ENCODE measurements at regions not wholly inside any gene's neighbourhood (a gene's known extent, or its start where the extent isn't known, plus 50 kb on each side); places are given as distances from the start of the nearest gene placed in this dataset.

GRCh38 chr20:4373454-4373853, 124.4 kb upstream of the ADRA1D start:
- H3K79me1 ChIP-seq (ENCODE audit: low read depth, low read length) = no peaks in the 10 kb centered on the region
- H3K27me3 ChIP-seq (replicated peaks in 1 of 4; ENCODE audit: control insufficient read depth in 3 of 4, extremely low read depth in 1 of 4, insufficient read depth in 3 of 4, low read length in 3 of 4) = no peaks in the 10 kb centered on the region
- no peak overlapping the region for H4K5ac ChIP-seq (ENCODE audit: insufficient read length, low read depth, low read length)
- no peak overlapping the region for H3K18ac ChIP-seq (ENCODE audit: extremely low read depth, low read length)
- no peak overlapping the region for H2BK120ac ChIP-seq (replicated peaks; ENCODE audit: low read depth, low read length)
- FAIRE-seq = no peak
- H3K23ac ChIP-seq (ENCODE audit: insufficient read length) = no peak overlapping the region
- H2BK20ac ChIP-seq (ENCODE audit: low read length) = no peak overlapping the region
- no peak overlapping the region for H3K56ac ChIP-seq (replicated peaks; ENCODE audit: insufficient read length, low read depth, low read length)
- CTCF ChIA-PET (ENCODE audit: partially characterized antibody) = no interaction called here
- no peaks in the 10 kb centered on the region for H3K79me2 ChIP-seq (ENCODE audit: control insufficient read depth in 1 of 2, insufficient read depth in 2 of 2, low read length in 2 of 2)
- H2AK5ac ChIP-seq (ENCODE audit: low read depth, low read length) = no peak overlapping the region
- H3K4me3 ChIP-seq (ENCODE audit: extremely low read depth in 1 of 4, insufficient read depth in 2 of 4, low read depth in 3 of 4, low read length in 4 of 4) = no peak overlapping the region
- H4K91ac ChIP-seq (replicated peaks; ENCODE audit: insufficient read length, low read length) = no peak overlapping the region
- no peak overlapping the region for H3K14ac ChIP-seq (ENCODE audit: insufficient read length)
- H3K4me1 ChIP-seq (replicated peaks in 1 of 4; ENCODE audit: control insufficient read depth in 3 of 4, insufficient read depth in 4 of 4, low read length in 3 of 4) = no peaks in the 10 kb centered on the region
- H2BK15ac ChIP-seq (ENCODE audit: low read length) = no peak overlapping the region
- WGBS, 2 experiments (ENCODE audit: extremely low coverage in 1 of 2, insufficient coverage in 1 of 2, insufficient read length in 1 of 2, insufficient replicate concordance in 2 of 2, low coverage in 1 of 2, low lambda C conversion rate in 2 of 2, missing lambda C conversion rate in 1 of 2) = 86% methylated on average over 1 of the region's 1 CpG; no CpG with 5 or more reads in 1 of the 2 experiments
- H4K8ac ChIP-seq (ENCODE audit: extremely low read depth, insufficient read depth, low read length) = no peak overlapping the region
- H2AFZ ChIP-seq (ENCODE audit: low read length) = no peak overlapping the region
- DNase-seq (ENCODE audit: low read depth in 1 of 2, low spot score in 2 of 2) = no peak
- no peak overlapping the region for H2BK12ac ChIP-seq (ENCODE audit: low read depth, low read length)
- no peak overlapping the region for H3K4me2 ChIP-seq (ENCODE audit: insufficient read depth in 1 of 2, low read depth in 2 of 2, low read length in 2 of 2)
- H3K4ac ChIP-seq (replicated peaks; ENCODE audit: insufficient read length, low read depth, low read length) = no peak overlapping the region
- no peaks in the 10 kb centered on the region for H3K23me2 ChIP-seq (ENCODE audit: low read depth, low read length)
- no peak overlapping the region for H3K9ac ChIP-seq (replicated peaks in 1 of 4; ENCODE audit: extremely low read depth in 1 of 4, low read depth in 3 of 4, low read length in 3 of 4)
- no peak overlapping the region for H3K27ac ChIP-seq (ENCODE audit: low read depth, low read length)
- H4K20me1 ChIP-seq (replicated peaks in 1 of 2; ENCODE audit: control insufficient read depth in 1 of 2, insufficient read depth in 2 of 2, low read length in 2 of 2) = no peaks in the 10 kb centered on the region
- POLR2A ChIA-PET (ENCODE audit: partially characterized antibody) = no interaction called here
- H3K9me3 ChIP-seq (ENCODE audit: insufficient read depth in 2 of 2, low read depth in 1 of 2, low read length in 1 of 2) = no peaks in the 10 kb centered on the region
- no peak overlapping the region for H2BK5ac ChIP-seq (ENCODE audit: low read depth, low read length)
- H3K36me3 ChIP-seq (ENCODE audit: control insufficient read depth in 2 of 4, insufficient read depth in 4 of 4, low read length in 3 of 4) = no peaks in the 10 kb centered on the region
- no peak for TF ChIP-seq CBX5 (IDR thresholded peaks at IDR 0.05; ENCODE audit: low read depth, low read length)
- no peak for TF ChIP-seq SP4 (IDR thresholded peaks at IDR 0.05; ENCODE audit: low read length)
- no peak for TF ChIP-seq CTBP2 (IDR thresholded peaks at IDR 0.05; ENCODE audit: borderline replicate concordance, insufficient read depth, insufficient read length, low read length)
- TF ChIP-seq SP2 (IDR thresholded peaks at IDR 0.05; ENCODE audit: low read length) = no peak
- TF ChIP-seq RXRA (IDR thresholded peaks at IDR 0.05; ENCODE audit: insufficient read depth, low read depth, low read length) = no peak
- no peak for TF ChIP-seq SIX5 (IDR thresholded peaks at IDR 0.05; ENCODE audit: low read depth, low read length)
- TF ChIP-seq GTF2F1 (IDR thresholded peaks at IDR 0.05; ENCODE audit: borderline replicate concordance, low read depth, low read length) = no peak
- no peak for TF ChIP-seq SUZ12 (IDR thresholded peaks at IDR 0.05; ENCODE audit: low read length)
- no peak for TF ChIP-seq TBP (IDR thresholded peaks at IDR 0.05; ENCODE audit: low read depth, low read length)
- no peak for TF ChIP-seq ASH2L (IDR thresholded peaks at IDR 0.05; ENCODE audit: low read length)
- TF ChIP-seq TEAD4 (IDR thresholded peaks at IDR 0.05; ENCODE audit: low read depth, low read length) = no peak
- TF ChIP-seq, protein P1, sequence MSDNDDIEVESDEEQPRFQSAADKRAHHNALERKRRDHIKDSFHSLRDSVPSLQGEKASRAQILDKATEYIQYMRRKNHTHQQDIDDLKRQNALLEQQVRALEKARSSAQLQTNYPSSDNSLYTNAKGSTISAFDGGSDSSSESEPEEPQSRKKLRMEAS (IDR thresholded peaks at IDR 0.05) = no peak
- no peak for TF ChIP-seq USF2 (IDR thresholded peaks at IDR 0.05; ENCODE audit: low read length)
- TF ChIP-seq SRF (IDR thresholded peaks at IDR 0.05; ENCODE audit: low read depth, low read length) = no peak

All from H1 (cell line).